H9 (cell line): ENCODE measurements at regions not wholly inside any gene's neighbourhood (a gene's known extent, or its start where the extent isn't known, plus 50 kb on each side); places are given as distances from the start of the nearest gene placed in this dataset.

ENCODE experiments used
- DNase-seq: peaks from one replicate; pipeline ENCODE4 v3.0.0-alpha.2; 2017
- H2AFZ ChIP-seq: one replicate; pipeline ENCODE4 v1.6.1; 2013; ENCODE audit warnings: mild to moderate bottlenecking, low read length, control low read depth, moderate library complexity
- H2AK5ac ChIP-seq: 2 replicates; pipeline ENCODE4 v1.6.1; 2013; ENCODE audit warnings: low read length, control low read depth, mixed read lengths; ENCODE audit not compliant: insufficient read length
- H2BK120ac ChIP-seq: one replicate; pipeline ENCODE4 v1.6.1; 2013; ENCODE audit warnings: low read depth, mild to moderate bottlenecking, low read length, control low read depth, inconsistent platforms; ENCODE audit not compliant: poor library complexity, severe bottlenecking
- H2BK12ac ChIP-seq: 2 replicates; pipeline ENCODE4 v1.6.1; 2013; ENCODE audit warnings: low read length, control low read depth, mixed read lengths, low read depth; ENCODE audit not compliant: insufficient read length
- H2BK15ac ChIP-seq: 2 replicates; pipeline ENCODE4 v1.6.1; 2013; ENCODE audit warnings: low read depth, low read length, control low read depth
- H2BK20ac ChIP-seq: one replicate; pipeline ENCODE4 v1.6.1; 2013; ENCODE audit warnings: low read depth, mild to moderate bottlenecking, low read length, control low read depth, inconsistent platforms; ENCODE audit not compliant: poor library complexity, severe bottlenecking
- H2BK5ac ChIP-seq: 2 replicates; pipeline ENCODE4 v1.6.1; 2013; ENCODE audit warnings: low read length, control low read depth, mixed read lengths; ENCODE audit not compliant: insufficient read length
- H3K14ac ChIP-seq: 2 replicates; pipeline ENCODE4 v1.6.1; 2013; ENCODE audit warnings: low read length, control low read depth; ENCODE audit not compliant: insufficient read depth
- H3K18ac ChIP-seq: 2 replicates; pipeline ENCODE4 v1.6.1; 2013; ENCODE audit warnings: low read depth, mild to moderate bottlenecking, mixed read lengths, low read length, control low read depth; ENCODE audit not compliant: insufficient read length
- H3K23ac ChIP-seq: 2 replicates; pipeline ENCODE4 v1.6.1; 2013; ENCODE audit warnings: low read length, control low read depth, mixed read lengths, low read depth; ENCODE audit not compliant: insufficient read length
- H3K23me2 ChIP-seq: 2 replicates; pipeline ENCODE4 v1.6.1; 2013; ENCODE audit warnings: low read depth, mild to moderate bottlenecking, mixed read lengths, low read length, control low read depth; ENCODE audit not compliant: insufficient read length, poor library complexity, severe bottlenecking
- H3K27ac ChIP-seq: 2 replicates; pipeline ENCODE4 v1.5.1; 2013; ENCODE audit warnings: low read length, control low read depth, mixed read lengths, low read depth; ENCODE audit not compliant: insufficient read length
- H3K27me3 ChIP-seq: 2 replicates; pipeline ENCODE4 v1.6.1; 2013; ENCODE audit warnings: low read length, control low read depth, inconsistent platforms; ENCODE audit not compliant: insufficient read depth
- H3K4ac ChIP-seq: 2 replicates; pipeline ENCODE4 v1.6.1; 2013; ENCODE audit warnings: low read depth, mild to moderate bottlenecking, control low read depth, inconsistent platforms, low read length, moderate library complexity
- H3K4me1 ChIP-seq: 2 replicates; pipeline ENCODE4 v1.6.1; 2013; ENCODE audit warnings: low read length, control low read depth, inconsistent platforms; ENCODE audit not compliant: insufficient read depth
- H3K4me2 ChIP-seq: 2 replicates; pipeline ENCODE4 v1.6.1; 2013; ENCODE audit warnings: low read length, control low read depth, mixed read lengths; ENCODE audit not compliant: insufficient read length, insufficient read depth
- H3K56ac ChIP-seq: 2 replicates; pipeline ENCODE4 v1.6.1; 2013; ENCODE audit warnings: low read depth, mild to moderate bottlenecking, mixed read lengths, low read length, control low read depth; ENCODE audit not compliant: insufficient read length
- H3K79me1 ChIP-seq: 2 replicates; pipeline ENCODE4 v1.6.1; 2013; ENCODE audit warnings: low read depth, mild to moderate bottlenecking, moderate library complexity, low read length, control low read depth, inconsistent platforms; ENCODE audit not compliant: insufficient read depth, poor library complexity, severe bottlenecking
- H3K79me2 ChIP-seq: 2 replicates; pipeline ENCODE4 v1.6.1; 2013; ENCODE audit warnings: low read length, control low read depth, inconsistent platforms; ENCODE audit not compliant: insufficient read depth
- H3K9ac ChIP-seq: 2 replicates; pipeline ENCODE4 v1.6.1; 2013; ENCODE audit warnings: low read length, control low read depth, mixed read lengths; ENCODE audit not compliant: insufficient read length; ENCODE audit errors: extremely low read depth
- H3K9me3 ChIP-seq: one replicate; pipeline ENCODE4 v1.6.1; 2013; ENCODE audit warnings: low read depth, low read length, inconsistent platforms; ENCODE audit not compliant: control insufficient read depth
- H3T11ph ChIP-seq: one replicate; pipeline ENCODE4 v1.6.1; 2013; ENCODE audit warnings: mild to moderate bottlenecking, low read length, control low read depth, inconsistent platforms
- H4K20me1 ChIP-seq: one replicate; pipeline ENCODE4 v1.6.1; 2013; ENCODE audit not compliant: control insufficient read depth, insufficient read length, insufficient read depth
- H4K5ac ChIP-seq: 2 replicates; pipeline ENCODE4 v1.6.1; 2013; ENCODE audit warnings: low read depth, mild to moderate bottlenecking, mixed read lengths, low read length, control low read depth; ENCODE audit not compliant: insufficient read length
- H4K8ac ChIP-seq: replicated peaks from 2 replicates; pipeline ENCODE4 v1.6.1; 2013; ENCODE audit warnings: low read length, control low read depth, mixed read lengths, low read depth; ENCODE audit not compliant: insufficient read length
- H4K91ac ChIP-seq: 2 replicates; pipeline ENCODE4 v1.6.1; 2013; ENCODE audit warnings: low read depth, mild to moderate bottlenecking, moderate library complexity, mixed read lengths, low read length, control low read depth; ENCODE audit not compliant: insufficient read length
- H3K27ac Mint-ChIP-seq, 3 experiments: 2 replicates in 2 of 3; 3 replicates in 1 of 3; pipeline ENCODE4 v1.8.0; 2020 to 2021; ENCODE audit warnings: mixed read lengths in 3 of 3, mild to moderate bottlenecking in 1 of 3, moderate library complexity in 1 of 3
- H3K27me3 Mint-ChIP-seq: 2 replicates; pipeline ENCODE4 v1.8.0; 2021; ENCODE audit warnings: low read depth, mild to moderate bottlenecking, moderate library complexity, mixed read lengths
- H3K36me3 Mint-ChIP-seq, 3 experiments: 2 replicates in 2 of 3; 3 replicates in 1 of 3; pipeline ENCODE4 v1.8.0; 2020 to 2021; ENCODE audit warnings: low read depth in 3 of 3, mixed read lengths in 3 of 3; ENCODE audit not compliant: insufficient read depth in 1 of 3
- H3K4me1 Mint-ChIP-seq, 2 experiments: 2 replicates each; pipeline ENCODE4 v1.8.0; 2020; ENCODE audit warnings: mixed read lengths in 2 of 2
- H3K4me3 Mint-ChIP-seq, 2 experiments: 2 replicates in 1 of 2; 3 replicates in 1 of 2; pipeline ENCODE4 v1.8.0; 2020 to 2021; ENCODE audit warnings: mild to moderate bottlenecking in 2 of 2, mixed read lengths in 2 of 2, moderate library complexity in 1 of 2
- H3K9me3 Mint-ChIP-seq, 2 experiments: 2 replicates in 1 of 2; 3 replicates in 1 of 2; pipeline ENCODE4 v1.8.0; 2020; ENCODE audit warnings: mild to moderate bottlenecking in 2 of 2, mixed read lengths in 2 of 2, moderate library complexity in 1 of 2
- CTCF ChIP-seq: fragments of 200-600 bp; sonication (generic); conservative IDR thresholded peaks from 3 replicates; pipeline ENCODE4 v1.8.0; 2021; ENCODE audit warnings: antibody characterized with exemption, mild to moderate bottlenecking
- WGBS: extraction: QIAGEN DNeasy Blood & Tissue Kit; methylation state at CpG from one replicate; pipeline ENCODE4 v1.1.7; 2013; ENCODE audit warnings: missing lambda C conversion rate, low lambda C conversion rate, mixed read lengths; ENCODE audit not compliant: insufficient read length; ENCODE audit errors: extremely low coverage; 5-methylcytosine and 5-hydroxymethylcytosine counted together

DNA sequence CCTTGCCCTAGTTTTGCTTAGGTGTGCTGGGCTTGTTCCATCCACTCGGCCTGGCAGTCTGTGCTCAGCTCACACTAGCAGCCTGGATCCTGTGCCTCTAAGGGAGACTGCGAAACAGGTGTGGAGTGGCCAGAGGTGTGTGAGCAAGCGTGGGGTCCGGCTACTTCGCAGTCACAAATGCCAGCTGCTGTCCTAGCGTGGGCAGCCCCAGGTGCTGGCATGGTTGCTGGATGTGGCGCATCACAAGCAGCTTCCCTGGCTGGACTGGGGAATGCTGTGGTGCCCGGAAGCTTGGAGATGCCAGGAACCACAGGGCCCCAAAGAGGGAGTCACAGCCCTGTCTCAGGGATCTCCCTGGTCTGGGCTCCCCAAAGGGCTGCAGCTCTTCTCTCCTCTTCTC, 119.0 kb upstream of the TMEFF2 start:
- H3K23me2 ChIP-seq = no peaks in the 10 kb centered on the region
- no peaks in the 10 kb centered on the region for H3K9me3 Mint-ChIP-seq
- no peak overlapping the region for H4K91ac ChIP-seq
- no peak overlapping the region for H4K8ac ChIP-seq
- H3K36me3 Mint-ChIP-seq = no peaks in the 10 kb centered on the region
- no peak overlapping the region for H3K14ac ChIP-seq
- H2BK12ac ChIP-seq = no peak overlapping the region
- H4K20me1 ChIP-seq = no peaks in the 10 kb centered on the region
- no peaks in the 10 kb centered on the region for H3K79me1 ChIP-seq
- H2BK20ac ChIP-seq = no peak overlapping the region
- no peak overlapping the region for H2BK120ac ChIP-seq
- no peaks in the 10 kb centered on the region for H3K27me3 ChIP-seq
- no peak overlapping the region for H3T11ph ChIP-seq
- no peak for TF ChIP-seq CTCF
- no peak overlapping the region for H3K27ac ChIP-seq
- no peak overlapping the region for H3K4ac ChIP-seq
- H2BK15ac ChIP-seq = no peak overlapping the region
- H2AK5ac ChIP-seq = no peak overlapping the region
- H3K23ac ChIP-seq = no peak overlapping the region
- no peak overlapping the region for H4K5ac ChIP-seq
- H3K4me3 Mint-ChIP-seq = no peak overlapping the region
- WGBS = no CpG with 5 or more reads among the region's 8 CpGs
- H3K27me3 Mint-ChIP-seq = no peaks in the 10 kb centered on the region
- H3K79me2 ChIP-seq = no peaks in the 10 kb centered on the region
- H3K9ac ChIP-seq = no peak overlapping the region
- H3K4me2 ChIP-seq = no peak overlapping the region
- no peak overlapping the region for H3K27ac Mint-ChIP-seq
- DNase-seq = no peak
- no peak overlapping the region for H3K56ac ChIP-seq
- no peak overlapping the region for H3K18ac ChIP-seq
- H2BK5ac ChIP-seq = no peak overlapping the region
- H3K9me3 ChIP-seq = no peaks in the 10 kb centered on the region
- no peaks in the 10 kb centered on the region for H3K4me1 Mint-ChIP-seq
- no peak overlapping the region for H2AFZ ChIP-seq
- no peaks in the 10 kb centered on the region for H3K4me1 ChIP-seq
